SK-N-SH (cell line): ENCODE measurements at regions not wholly inside any gene's neighbourhood (a gene's known extent, or its start where the extent isn't known, plus 50 kb on each side); places are given as distances from the start of the nearest gene placed in this dataset.

Experiments
- CTCF ChIP-seq: fragments of 200-600 bp; sonication (generic); IDR thresholded peaks from 2 replicates; pipeline ENCODE4 v1.6.1; 2017; ENCODE audit warnings: antibody characterized with exemption, mild to moderate bottlenecking, moderate library complexity
- EP300 ChIP-seq, 2 experiments: IDR thresholded peaks; 2 replicates each; pipeline versions ENCODE4 v1.4.0 to v1.6.1; 2012; ENCODE audit warnings: borderline replicate concordance in 1 of 2, low read depth in 1 of 2, low read length in 1 of 2
- EZH2phosphoT487 ChIP-seq: fragments of 200-600 bp; sonication (generic); IDR thresholded peaks from 2 replicates; pipeline ENCODE4 v1.6.1; 2017; ENCODE audit warnings: low read depth, mixed run types, mild to moderate bottlenecking, antibody characterized with exemption, moderate library complexity, borderline replicate concordance
- FOXM1 ChIP-seq: IDR thresholded peaks from 2 replicates; pipeline ENCODE4 v1.4.0; 2012; ENCODE audit warnings: low read depth, mild to moderate bottlenecking
- GABPA ChIP-seq: IDR thresholded peaks from 2 replicates; pipeline ENCODE4 v1.4.0; 2012; ENCODE audit warnings: low read depth, mild to moderate bottlenecking
- JUND ChIP-seq: IDR thresholded peaks from 2 replicates; pipeline ENCODE4 v1.4.0; 2012
- MAX ChIP-seq: IDR thresholded peaks from 2 replicates; pipeline ENCODE4 v1.4.0; 2012; ENCODE audit warnings: low read depth
- NFIC ChIP-seq: IDR thresholded peaks from 2 replicates; pipeline ENCODE4 v1.4.0; 2012; ENCODE audit warnings: borderline replicate concordance
- PBX3 ChIP-seq: IDR thresholded peaks from 2 replicates; pipeline ENCODE4; 2012
- REST ChIP-seq: IDR thresholded peaks from 2 replicates; pipeline ENCODE4 v1.6.1; 2012; ENCODE audit warnings: mild to moderate bottlenecking, low read depth, low read length, moderate library complexity
- SMC3 ChIP-seq: IDR thresholded peaks from 2 replicates; pipeline ENCODE4 v1.6.1; 2012; ENCODE audit warnings: low read depth, low read length, improper control_type of control experiment
- TCF12 ChIP-seq: IDR thresholded peaks from 2 replicates; pipeline ENCODE4 v1.4.0; 2012
- TEAD4 ChIP-seq: IDR thresholded peaks from 2 replicates; pipeline ENCODE4 v1.4.0; 2012; ENCODE audit warnings: mild to moderate bottlenecking, borderline replicate concordance; ENCODE audit not compliant: insufficient read depth
- USF1 ChIP-seq: IDR thresholded peaks from 2 replicates; pipeline ENCODE4 v1.4.0; 2012; ENCODE audit warnings: low read depth, borderline replicate concordance

- TF ChIP-seq CTCF (no peak), USF1 (no peak), REST (no peak), PBX3 (no peak), TEAD4 (no peak), FOXM1 (no peak), NFIC (no peak), MAX (no peak), EZH2phosphoT487 (no peak), GABPA (no peak), EP300 (IDR thresholded peaks at IDR 0.05; ENCODE audit: borderline replicate concordance in 1 of 2, low read depth in 1 of 2, low read length in 1 of 2) (no peak), JUND (no peak), TCF12 (no peak), SMC3 (no peak)
Observed at GRCh38 chr18:38497266-38497665, 931.7 kb upstream of the CELF4 start.
